ENCODE measurements at regions not wholly inside any gene's neighbourhood (a gene's known extent, or its start where the extent isn't known, plus 50 kb on each side); places are given as distances from the start of the nearest gene placed in this dataset.

GRCh38 chr20:24117383-24117782 lies 128.8 kb upstream of the GGTLC1 start:
- Histone ChIP-seq H3K27ac (ENCODE audit: low read depth in 2 of 2, low read length in 1 of 2) (no peak overlapping the region), H3K36me3 (ENCODE audit: control insufficient read depth in 2 of 2, insufficient read depth in 2 of 2, low read length in 1 of 2) (no peaks in the 10 kb centered on the region), H3K4me1 (ENCODE audit: control insufficient read depth in 2 of 2, insufficient read depth in 2 of 2, low read length in 1 of 2) (peaks cover 4 to 8% of the 10 kb centered on the region in 2 donors), H3K4me3 (ENCODE audit: low read depth in 1 of 2, low read length in 2 of 2) (no peak overlapping the region), H3K27me3 (ENCODE audit: control insufficient read depth in 1 of 2, insufficient read depth in 2 of 2, low read length in 2 of 2) (no peaks in the 10 kb centered on the region), H3K9me3 (ENCODE audit: control insufficient read depth in 2 of 2, insufficient read depth in 1 of 2, low read depth in 1 of 2, low read length in 1 of 2) (no peaks in the 10 kb centered on the region)
- WGBS, 2 donors, result 75 to 76% methylated on average over 3 of the region's 3 CpGs

GRCh38 chr20:24116611-24117010 lies 128.0 kb upstream of the GGTLC1 start:
- H3K4me3 ChIP-seq (ENCODE audit: low read depth in 1 of 2, low read length in 2 of 2), result no peak overlapping the region
- no peak overlapping the region for H3K27ac ChIP-seq (ENCODE audit: low read depth in 2 of 2, low read length in 1 of 2)
- 75 to 82% methylated on average over 4 of the region's 4 CpGs for WGBS, 2 donors
- H3K27me3 ChIP-seq (ENCODE audit: control insufficient read depth in 1 of 2, insufficient read depth in 2 of 2, low read length in 2 of 2), result no peaks in the 10 kb centered on the region
- no peaks in the 10 kb centered on the region for H3K36me3 ChIP-seq (ENCODE audit: control insufficient read depth in 2 of 2, insufficient read depth in 2 of 2, low read length in 1 of 2)
- peaks cover 4 to 8% of the 10 kb centered on the region in 2 donors for H3K4me1 ChIP-seq (ENCODE audit: control insufficient read depth in 2 of 2, insufficient read depth in 2 of 2, low read length in 1 of 2)
- H3K9me3 ChIP-seq (ENCODE audit: control insufficient read depth in 2 of 2, insufficient read depth in 1 of 2, low read depth in 1 of 2, low read length in 1 of 2), result no peaks in the 10 kb centered on the region

GRCh38 chr20:24112360-24112759 lies 123.8 kb upstream of the GGTLC1 start:
- Histone ChIP-seq H3K36me3 (ENCODE audit: control insufficient read depth in 2 of 2, insufficient read depth in 2 of 2, low read length in 1 of 2) (no peaks in the 10 kb centered on the region), H3K4me1 (ENCODE audit: control insufficient read depth in 2 of 2, insufficient read depth in 2 of 2, low read length in 1 of 2) (no peaks in the 10 kb centered on the region), H3K4me3 (ENCODE audit: low read depth in 1 of 2, low read length in 2 of 2) (no peak overlapping the region), H3K9me3 (ENCODE audit: control insufficient read depth in 2 of 2, insufficient read depth in 1 of 2, low read depth in 1 of 2, low read length in 1 of 2) (no peaks in the 10 kb centered on the region), H3K27ac (ENCODE audit: low read depth in 2 of 2, low read length in 1 of 2) (no peak overlapping the region), H3K27me3 (ENCODE audit: control insufficient read depth in 1 of 2, insufficient read depth in 2 of 2, low read length in 2 of 2) (no peaks in the 10 kb centered on the region)
- WGBS, 2 donors, result 89 to 91% methylated on average over 7 of the region's 7 CpGs

- H3K9me3 ChIP-seq (ENCODE audit: control insufficient read depth in 2 of 2, insufficient read depth in 1 of 2, low read depth in 1 of 2, low read length in 1 of 2), result no peaks in the 10 kb centered on the region
- H3K4me3 ChIP-seq (ENCODE audit: low read depth in 1 of 2, low read length in 2 of 2), result no peak overlapping the region
- H3K4me1 ChIP-seq (ENCODE audit: control insufficient read depth in 2 of 2, insufficient read depth in 2 of 2, low read length in 1 of 2), result no peaks in the 10 kb centered on the region
- no peaks in the 10 kb centered on the region for H3K36me3 ChIP-seq (ENCODE audit: control insufficient read depth in 2 of 2, insufficient read depth in 2 of 2, low read length in 1 of 2)
- no peaks in the 10 kb centered on the region for H3K27me3 ChIP-seq (ENCODE audit: control insufficient read depth in 1 of 2, insufficient read depth in 2 of 2, low read length in 2 of 2)
- no peak overlapping the region for H3K27ac ChIP-seq (ENCODE audit: low read depth in 2 of 2, low read length in 1 of 2)
- WGBS, 2 donors, result 63 to 64% methylated on average over 5 of the region's 5 CpGs
Measured at GRCh38 chr20:24111858-24112257, 123.3 kb upstream of the GGTLC1 start.

GRCh38 chr20:24109537-24109936 lies 121.0 kb upstream of the GGTLC1 start:
- Histone ChIP-seq H3K27me3 (ENCODE audit: control insufficient read depth in 1 of 2, insufficient read depth in 2 of 2, low read length in 2 of 2) (no peaks in the 10 kb centered on the region), H3K4me3 (ENCODE audit: low read depth in 1 of 2, low read length in 2 of 2) (no peak overlapping the region), H3K4me1 (ENCODE audit: control insufficient read depth in 2 of 2, insufficient read depth in 2 of 2, low read length in 1 of 2) (no peaks in the 10 kb centered on the region), H3K9me3 (ENCODE audit: control insufficient read depth in 2 of 2, insufficient read depth in 1 of 2, low read depth in 1 of 2, low read length in 1 of 2) (no peaks in the 10 kb centered on the region), H3K27ac (ENCODE audit: low read depth in 2 of 2, low read length in 1 of 2) (no peak overlapping the region), H3K36me3 (ENCODE audit: control insufficient read depth in 2 of 2, insufficient read depth in 2 of 2, low read length in 1 of 2) (no peaks in the 10 kb centered on the region)
- 90 to 94% methylated on average over 10 of the region's 10 CpGs for WGBS, 2 donors

GRCh38 chr20:24109008-24109407 lies 120.4 kb upstream of the GGTLC1 start:
- 91 to 92% methylated on average over 12 of the region's 12 CpGs for WGBS, 2 donors
- H3K27ac ChIP-seq (ENCODE audit: low read depth in 2 of 2, low read length in 1 of 2), result no peak overlapping the region
- H3K27me3 ChIP-seq (ENCODE audit: control insufficient read depth in 1 of 2, insufficient read depth in 2 of 2, low read length in 2 of 2), result no peaks in the 10 kb centered on the region
- no peaks in the 10 kb centered on the region for H3K36me3 ChIP-seq (ENCODE audit: control insufficient read depth in 2 of 2, insufficient read depth in 2 of 2, low read length in 1 of 2)
- no peaks in the 10 kb centered on the region for H3K9me3 ChIP-seq (ENCODE audit: control insufficient read depth in 2 of 2, insufficient read depth in 1 of 2, low read depth in 1 of 2, low read length in 1 of 2)
- no peak overlapping the region for H3K4me3 ChIP-seq (ENCODE audit: low read depth in 1 of 2, low read length in 2 of 2)
- no peaks in the 10 kb centered on the region for H3K4me1 ChIP-seq (ENCODE audit: control insufficient read depth in 2 of 2, insufficient read depth in 2 of 2, low read length in 1 of 2)

DNA sequence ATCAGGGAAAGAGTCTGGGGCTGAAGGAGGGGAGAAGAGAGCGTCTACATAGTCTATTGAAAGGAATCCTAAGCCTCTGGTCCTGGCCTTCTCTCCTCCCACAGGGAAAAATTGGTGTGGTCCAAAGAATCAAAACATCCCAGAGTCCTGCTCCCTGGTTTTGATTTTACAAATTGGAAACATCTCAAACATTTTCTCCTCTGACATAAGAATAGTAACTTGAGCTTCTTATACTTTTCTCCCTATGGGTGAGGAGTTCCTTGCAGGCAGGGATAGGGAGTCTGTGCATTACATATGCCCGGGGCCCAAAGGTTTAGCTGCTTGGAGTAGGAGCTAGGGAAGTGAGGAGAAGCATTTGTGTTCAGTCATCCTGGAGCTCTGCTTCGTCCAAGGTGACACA lies 120.0 kb upstream of the GGTLC1 start:
- H3K9me3 ChIP-seq (ENCODE audit: control insufficient read depth in 2 of 2, insufficient read depth in 1 of 2, low read depth in 1 of 2, low read length in 1 of 2), result no peaks in the 10 kb centered on the region
- WGBS, 2 donors, result 72 to 75% methylated on average over 3 of the region's 3 CpGs
- H3K27me3 ChIP-seq (ENCODE audit: control insufficient read depth in 1 of 2, insufficient read depth in 2 of 2, low read length in 2 of 2), result no peaks in the 10 kb centered on the region
- no peaks in the 10 kb centered on the region for H3K36me3 ChIP-seq (ENCODE audit: control insufficient read depth in 2 of 2, insufficient read depth in 2 of 2, low read length in 1 of 2)
- H3K4me3 ChIP-seq (ENCODE audit: low read depth in 1 of 2, low read length in 2 of 2), result no peak overlapping the region
- H3K4me1 ChIP-seq (ENCODE audit: control insufficient read depth in 2 of 2, insufficient read depth in 2 of 2, low read length in 1 of 2), result no peaks in the 10 kb centered on the region
- H3K27ac ChIP-seq (ENCODE audit: low read depth in 2 of 2, low read length in 1 of 2), result no peak overlapping the region

DNA sequence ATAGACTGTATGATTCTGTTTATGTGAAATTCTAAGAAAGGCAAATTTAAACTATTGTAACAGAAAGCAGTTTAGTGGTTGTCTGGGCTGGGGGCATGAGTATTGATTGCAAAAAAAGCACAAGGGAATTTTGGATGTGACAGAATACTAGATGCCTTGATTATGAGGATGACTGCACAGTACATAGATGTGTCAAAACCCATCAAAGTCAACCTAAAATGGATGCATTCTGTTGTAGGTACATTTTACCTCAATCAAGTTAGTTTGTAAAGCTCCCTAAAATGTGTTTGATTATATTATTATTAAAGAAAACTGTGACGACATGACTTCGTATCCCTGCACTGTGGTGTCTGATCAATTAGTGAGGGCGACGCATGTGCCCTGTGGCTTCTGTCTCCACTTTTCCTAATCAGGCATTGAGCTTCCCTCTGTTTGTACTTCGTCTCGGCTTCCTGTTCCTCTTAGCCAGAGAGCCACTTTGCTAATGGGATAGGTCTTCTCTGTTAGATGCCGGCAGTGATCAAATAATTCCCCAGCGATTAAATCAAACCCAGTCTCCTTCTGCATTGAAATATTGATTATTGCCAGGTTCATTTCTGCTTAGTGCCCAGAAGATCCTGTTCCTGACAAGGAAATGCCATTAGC lies 118.3 kb upstream of the GGTLC1 start:
- no peaks in the 10 kb centered on the region for H3K36me3 ChIP-seq (ENCODE audit: control insufficient read depth in 2 of 2, insufficient read depth in 2 of 2, low read length in 1 of 2)
- H3K27ac ChIP-seq (ENCODE audit: low read depth in 2 of 2, low read length in 1 of 2), result no peak overlapping the region
- no peaks in the 10 kb centered on the region for H3K27me3 ChIP-seq (ENCODE audit: control insufficient read depth in 1 of 2, insufficient read depth in 2 of 2, low read length in 2 of 2)
- H3K9me3 ChIP-seq (ENCODE audit: control insufficient read depth in 2 of 2, insufficient read depth in 1 of 2, low read depth in 1 of 2, low read length in 1 of 2), result no peaks in the 10 kb centered on the region
- H3K4me1 ChIP-seq (ENCODE audit: control insufficient read depth in 2 of 2, insufficient read depth in 2 of 2, low read length in 1 of 2), result no peaks in the 10 kb centered on the region
- WGBS, 2 donors, result 71 to 78% methylated on average over 8 of the region's 8 CpGs
- H3K4me3 ChIP-seq (ENCODE audit: low read depth in 1 of 2, low read length in 2 of 2), result no peak overlapping the region

GRCh38 chr20:24106150-24106800 lies 117.7 kb upstream of the GGTLC1 start:
- Histone ChIP-seq H3K4me1 (ENCODE audit: control insufficient read depth in 2 of 2, insufficient read depth in 2 of 2, low read length in 1 of 2) (no peaks in the 10 kb centered on the region), H3K27me3 (ENCODE audit: control insufficient read depth in 1 of 2, insufficient read depth in 2 of 2, low read length in 2 of 2) (no peaks in the 10 kb centered on the region), H3K27ac (ENCODE audit: low read depth in 2 of 2, low read length in 1 of 2) (no peak overlapping the region), H3K36me3 (ENCODE audit: control insufficient read depth in 2 of 2, insufficient read depth in 2 of 2, low read length in 1 of 2) (no peaks in the 10 kb centered on the region), H3K4me3 (ENCODE audit: low read depth in 1 of 2, low read length in 2 of 2) (no peak overlapping the region), H3K9me3 (ENCODE audit: control insufficient read depth in 2 of 2, insufficient read depth in 1 of 2, low read depth in 1 of 2, low read length in 1 of 2) (no peaks in the 10 kb centered on the region)
- 46 to 51% methylated on average over 4 of the region's 4 CpGs for WGBS, 2 donors

GRCh38 chr20:24102749-24103333 lies 114.3 kb upstream of the GGTLC1 start:
- Histone ChIP-seq H3K4me1 (ENCODE audit: control insufficient read depth in 2 of 2, insufficient read depth in 2 of 2, low read length in 1 of 2) (no peaks in the 10 kb centered on the region), H3K27ac (ENCODE audit: low read depth in 2 of 2, low read length in 1 of 2) (no peak overlapping the region), H3K36me3 (ENCODE audit: control insufficient read depth in 2 of 2, insufficient read depth in 2 of 2, low read length in 1 of 2) (no peaks in the 10 kb centered on the region), H3K9me3 (ENCODE audit: control insufficient read depth in 2 of 2, insufficient read depth in 1 of 2, low read depth in 1 of 2, low read length in 1 of 2) (no peaks in the 10 kb centered on the region), H3K4me3 (ENCODE audit: low read depth in 1 of 2, low read length in 2 of 2) (no peak overlapping the region), H3K27me3 (ENCODE audit: control insufficient read depth in 1 of 2, insufficient read depth in 2 of 2, low read length in 2 of 2) (no peaks in the 10 kb centered on the region)
- WGBS, 2 donors, result 70 to 85% methylated on average over 1 of the region's 1 CpG
